ENCODE measurements at regions not wholly inside any gene's neighbourhood (a gene's known extent, or its start where the extent isn't known, plus 50 kb on each side); places are given as distances from the start of the nearest gene placed in this dataset.

- Histone ChIP-seq H3K4me3 (ENCODE audit: low read depth in 1 of 3, low read length in 3 of 3) (no peak overlapping the region), H3K9me3 (ENCODE audit: control insufficient read depth in 4 of 4, low read length in 3 of 4) (no peaks in the 10 kb centered on the region), H3K27me3 (ENCODE audit: control insufficient read depth in 4 of 4, insufficient read depth in 4 of 4, low read length in 3 of 4) (no peaks in the 10 kb centered on the region), H3K9ac (ENCODE audit: low read depth in 1 of 2, low read length in 2 of 2) (no peak overlapping the region), H3K4me1 (ENCODE audit: control insufficient read depth in 4 of 4, insufficient read depth in 4 of 4, low read length in 3 of 4) (no peaks in the 10 kb centered on the region), H3K36me3 (ENCODE audit: control insufficient read depth in 4 of 4, insufficient read depth in 3 of 4, low read depth in 1 of 4, low read length in 3 of 4) (no peaks in the 10 kb centered on the region), H3K27ac (ENCODE audit: low read depth in 1 of 2, low read length in 2 of 2) (no peak overlapping the region)
- no peak for DNase-seq (ENCODE audit: low spot score)
- no peak for TF ChIP-seq ATF3 (IDR thresholded peaks at IDR 0.05)
- TF ChIP-seq JUND (IDR thresholded peaks at IDR 0.05) = no peak
- no peak for TF ChIP-seq GABPA (IDR thresholded peaks at IDR 0.05 in 1 of 2, conservative IDR thresholded peaks at IDR 0.05 in 1 of 2)
- no peak for TF ChIP-seq YY1 (IDR thresholded peaks at IDR 0.05)
- TF ChIP-seq FOXA1 (IDR thresholded peaks at IDR 0.05) = no peak
- TF ChIP-seq HNF4G (IDR thresholded peaks at IDR 0.05) = no peak
- no peak for TF ChIP-seq RAD21 (IDR thresholded peaks at IDR 0.05)
- TF ChIP-seq MAX (IDR thresholded peaks at IDR 0.05) = no peak
Measured at GRCh38 chr11:106491751-106492150, 414.3 kb downstream of the AASDHPPT start.

- Histone ChIP-seq H3K9me3 (ENCODE audit: control insufficient read depth in 4 of 4, low read length in 3 of 4) (no peaks in the 10 kb centered on the region), H3K4me1 (ENCODE audit: control insufficient read depth in 4 of 4, insufficient read depth in 4 of 4, low read length in 3 of 4) (no peaks in the 10 kb centered on the region), H3K27me3 (ENCODE audit: control insufficient read depth in 4 of 4, insufficient read depth in 4 of 4, low read length in 3 of 4) (no peaks in the 10 kb centered on the region), H3K9ac (ENCODE audit: low read depth in 1 of 2, low read length in 2 of 2) (no peak overlapping the region), H3K27ac (ENCODE audit: low read depth in 1 of 2, low read length in 2 of 2) (no peak overlapping the region), H3K36me3 (ENCODE audit: control insufficient read depth in 4 of 4, insufficient read depth in 3 of 4, low read depth in 1 of 4, low read length in 3 of 4) (no peaks in the 10 kb centered on the region), H3K4me3 (ENCODE audit: low read depth in 1 of 3, low read length in 3 of 3) (no peak overlapping the region)
- 68% methylated on average over 1 of the region's 1 CpG for WGBS
- TF ChIP-seq HNF4G (IDR thresholded peaks at IDR 0.05) (no peak), RXRA (IDR thresholded peaks at IDR 0.05) (no peak), CTCF (IDR thresholded peaks at IDR 0.05; ENCODE audit: low read depth, low read length, missing input control) (no peak), HNF4A (conservative IDR thresholded peaks at IDR 0.05) (no peak), FOXA1 (IDR thresholded peaks at IDR 0.05) (no peak), YY1 (IDR thresholded peaks at IDR 0.05) (no peak), JUND (IDR thresholded peaks at IDR 0.05) (no peak)
- no peak for DNase-seq (ENCODE audit: low spot score)
Measured at GRCh38 chr11:106493751-106494150, 416.3 kb downstream of the AASDHPPT start.

GRCh38 chr11:106495046-106495445 lies 417.6 kb downstream of the AASDHPPT start:
- Histone ChIP-seq H3K4me3 (ENCODE audit: low read depth in 1 of 3, low read length in 3 of 3) (no peak overlapping the region), H3K36me3 (ENCODE audit: control insufficient read depth in 4 of 4, insufficient read depth in 3 of 4, low read depth in 1 of 4, low read length in 3 of 4) (no peaks in the 10 kb centered on the region), H3K27ac (ENCODE audit: low read depth in 1 of 2, low read length in 2 of 2) (no peak overlapping the region), H3K9me3 (ENCODE audit: control insufficient read depth in 4 of 4, low read length in 3 of 4) (no peaks in the 10 kb centered on the region), H3K9ac (ENCODE audit: low read depth in 1 of 2, low read length in 2 of 2) (no peak overlapping the region), H3K27me3 (ENCODE audit: control insufficient read depth in 4 of 4, insufficient read depth in 4 of 4, low read length in 3 of 4) (no peaks in the 10 kb centered on the region), H3K4me1 (ENCODE audit: control insufficient read depth in 4 of 4, insufficient read depth in 4 of 4, low read length in 3 of 4) (no peaks in the 10 kb centered on the region)
- no peak for DNase-seq (ENCODE audit: low spot score)
- no peak for TF ChIP-seq EGR1 (IDR thresholded peaks at IDR 0.05; ENCODE audit: low read depth in 2 of 2)
- no peak for TF ChIP-seq HNF4A (conservative IDR thresholded peaks at IDR 0.05)
- no peak for TF ChIP-seq ATF3 (IDR thresholded peaks at IDR 0.05)
- no peak for TF ChIP-seq YY1 (IDR thresholded peaks at IDR 0.05)
- no peak for TF ChIP-seq HNF4G (IDR thresholded peaks at IDR 0.05)
- TF ChIP-seq GABPA (IDR thresholded peaks at IDR 0.05 in 1 of 2, conservative IDR thresholded peaks at IDR 0.05 in 1 of 2) = no peak
- TF ChIP-seq FOXA2 (IDR thresholded peaks at IDR 0.05) = no peak
- TF ChIP-seq ZBTB33 (IDR thresholded peaks at IDR 0.05) = no peak
- no peak for TF ChIP-seq TAF1 (conservative IDR thresholded peaks at IDR 0.05)
- no peak for TF ChIP-seq SP1 (IDR thresholded peaks at IDR 0.05)
- TF ChIP-seq CTCF (IDR thresholded peaks at IDR 0.05; ENCODE audit: low read depth, low read length, missing input control) = no peak
- no peak for TF ChIP-seq JUND (IDR thresholded peaks at IDR 0.05)
- no peak for TF ChIP-seq REST (IDR thresholded peaks at IDR 0.05)
- no peak for TF ChIP-seq RXRA (IDR thresholded peaks at IDR 0.05)
- no peak for TF ChIP-seq FOXA1 (IDR thresholded peaks at IDR 0.05)
